ENCODE measurements at regions not wholly inside any gene's neighbourhood (a gene's known extent, or its start where the extent isn't known, plus 50 kb on each side); places are given as distances from the start of the nearest gene placed in this dataset.

GRCh38 chr1:190849346-190849745 lies 371.7 kb upstream of the BRINP3 start:
- no peaks in the 10 kb centered on the region for H3K27me3 ChIP-seq (ENCODE audit: control insufficient read depth, insufficient read depth, low read length)
- no peaks in the 10 kb centered on the region for H3K36me3 ChIP-seq (ENCODE audit: control insufficient read depth, insufficient read depth, low read length)
- H3K9me3 ChIP-seq (ENCODE audit: control insufficient read depth, insufficient read depth, low read depth, low read length) = no peaks in the 10 kb centered on the region
- intact Hi-C loops (cut with micrococcal nuclease; ENCODE audit: unreplicated experiment) = no loop called here
- POLR2A ChIA-PET = interaction anchor here (0.6 kb wide), 1 partner anchor 154 kb away, joined by 3 read pairs; no protein-coding TSS in a partner anchor
- no peaks in the 10 kb centered on the region for H3K4me1 ChIP-seq (ENCODE audit: control insufficient read depth, insufficient read depth, low read length)
- BruUV-seq (replicated peaks) = no TSS peak
- DNase-seq (ENCODE audit: low read depth, low spot score) (no peak), ATAC-seq (no peak)
- in situ Hi-C loops (cut with HindIII; ENCODE audit: low pct_unique_long_range_greater_than_20kb, low sequenced_read_pairs) = no loop called here
- TF ChIP-seq TCF7L2 (IDR thresholded peaks at IDR 0.05; ENCODE audit: low read depth, low read length) (no peak), SIN3A (IDR thresholded peaks at IDR 0.05; ENCODE audit: borderline replicate concordance, insufficient read depth, low read depth, low read length) (no peak), CTCF (IDR thresholded peaks at IDR 0.05) (no peak), POLR2AphosphoS5 (IDR thresholded peaks at IDR 0.05; ENCODE audit: low read depth, low read length) (no peak), REST (IDR thresholded peaks at IDR 0.05; ENCODE audit: insufficient read depth in 1 of 2, low read depth in 2 of 2, low read length in 1 of 2) (no peak)
- no peak overlapping the region for H3K4me3 ChIP-seq (ENCODE audit: low read depth in 2 of 2, low read length in 2 of 2)
- no peak overlapping the region for H3K27ac ChIP-seq (ENCODE audit: low read length)
- CTCF ChIA-PET = interaction anchor here (0.6 kb wide), 1 partner anchor 33 kb away, joined by 4 read pairs; no protein-coding TSS in a partner anchor

- ChIA-PET CTCF (interaction anchor here (0.6 kb wide), 1 partner anchor 434 kb away, joined by 3 read pairs; no protein-coding TSS in a partner anchor), POLR2A (no interaction called here)
- Histone ChIP-seq H3K4me1 (ENCODE audit: control insufficient read depth, insufficient read depth, low read length) (no peaks in the 10 kb centered on the region), H3K27ac (ENCODE audit: low read length) (no peak overlapping the region), H3K9me3 (ENCODE audit: control insufficient read depth, insufficient read depth, low read depth, low read length) (no peaks in the 10 kb centered on the region), H3K27me3 (ENCODE audit: control insufficient read depth, insufficient read depth, low read length) (no peaks in the 10 kb centered on the region), H3K4me3 (ENCODE audit: low read depth in 2 of 2, low read length in 2 of 2) (no peak overlapping the region), H3K36me3 (ENCODE audit: control insufficient read depth, insufficient read depth, low read length) (no peaks in the 10 kb centered on the region)
- no peak for DNase-seq (ENCODE audit: low read depth, low spot score)
- ATAC-seq = no peak
- intact Hi-C loops (cut with micrococcal nuclease; ENCODE audit: unreplicated experiment) = no loop called here
- in situ Hi-C loops (cut with HindIII; ENCODE audit: low pct_unique_long_range_greater_than_20kb, low sequenced_read_pairs) = no loop called here
- no peak for TF ChIP-seq SIN3A (IDR thresholded peaks at IDR 0.05; ENCODE audit: borderline replicate concordance, insufficient read depth, low read depth, low read length)
- no TSS peak for BruUV-seq (replicated peaks)
These were observed 374.9 kb upstream of the BRINP3 start for GRCh38 chr1:190852611-190853010.

GRCh38 chr1:190858140-190858539 lies 380.5 kb upstream of the BRINP3 start:
- no peaks in the 10 kb centered on the region for H3K4me1 ChIP-seq (ENCODE audit: control insufficient read depth, insufficient read depth, low read length)

More at GRCh38 chr1:190858140-190858539, 380.5 kb upstream of the BRINP3 start:
- CTCF ChIA-PET = no interaction called here
- H3K4me3 ChIP-seq (ENCODE audit: low read depth in 2 of 2, low read length in 2 of 2) = no peak overlapping the region
- no peaks in the 10 kb centered on the region for H3K27me3 ChIP-seq (ENCODE audit: control insufficient read depth, insufficient read depth, low read length)
- BruUV-seq (replicated peaks) = no TSS peak
- ATAC-seq = no peak
- H3K36me3 ChIP-seq (ENCODE audit: control insufficient read depth, insufficient read depth, low read length) = no peaks in the 10 kb centered on the region
- H3K9me3 ChIP-seq (ENCODE audit: control insufficient read depth, insufficient read depth, low read depth, low read length) = no peaks in the 10 kb centered on the region
- POLR2A ChIA-PET = no interaction called here
- DNase-seq (ENCODE audit: low read depth, low spot score) = no peak
- no peak overlapping the region for H3K27ac ChIP-seq (ENCODE audit: low read length)
- TF ChIP-seq REST (IDR thresholded peaks at IDR 0.05; ENCODE audit: insufficient read depth in 1 of 2, low read depth in 2 of 2, low read length in 1 of 2) = no peak
- no peak for TF ChIP-seq POLR2AphosphoS5 (IDR thresholded peaks at IDR 0.05; ENCODE audit: low read depth, low read length)
- no peak for TF ChIP-seq TCF7L2 (IDR thresholded peaks at IDR 0.05; ENCODE audit: low read depth, low read length)
- TF ChIP-seq CTCF (IDR thresholded peaks at IDR 0.05) = no peak
- no peak for TF ChIP-seq SIN3A (IDR thresholded peaks at IDR 0.05; ENCODE audit: borderline replicate concordance, insufficient read depth, low read depth, low read length)
- intact Hi-C loops (cut with micrococcal nuclease; ENCODE audit: unreplicated experiment) = no loop called here
- in situ Hi-C loops (cut with HindIII; ENCODE audit: low pct_unique_long_range_greater_than_20kb, low sequenced_read_pairs) = no loop called here
